ENCODE measurements at regions not wholly inside any gene's neighbourhood (a gene's known extent, or its start where the extent isn't known, plus 50 kb on each side); places are given as distances from the start of the nearest gene placed in this dataset.
"Not testable (repeated sequence)": the region's sequence is repeated elsewhere in the genome, so short reads cannot be mapped to it uniquely, and the experiment has no call there.

DNA sequence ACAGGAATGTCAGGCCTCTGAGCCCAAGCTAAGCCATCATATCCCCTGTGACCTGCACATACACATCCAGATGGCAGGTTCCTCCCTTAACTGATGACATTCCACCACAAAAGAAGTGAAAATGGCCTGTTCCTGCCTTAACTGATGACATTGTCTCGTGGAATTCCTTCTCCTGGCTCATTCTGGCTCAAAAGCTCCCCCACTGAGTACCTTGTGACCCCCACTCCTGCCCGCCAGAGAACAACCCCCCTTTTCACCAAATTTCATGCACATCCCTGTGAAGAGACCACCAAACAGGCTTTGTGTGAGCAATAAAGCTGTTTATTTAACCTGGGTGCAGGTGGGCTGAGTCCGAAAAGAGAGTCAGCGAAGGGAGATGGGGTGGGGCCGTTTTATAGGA, 447.4 kb downstream of the FGF13 start:
- intact Hi-C loops (cut with micrococcal nuclease); H3K27ac Mint-ChIP-seq; H3K9me3 Mint-ChIP-seq; H3K4me1 Mint-ChIP-seq (ENCODE audit: low read depth); H3K4me3 Mint-ChIP-seq (ENCODE audit: low read depth); DNase-seq (ENCODE audit: low spot score); H3K27me3 Mint-ChIP-seq (ENCODE audit: low read depth); H3K36me3 Mint-ChIP-seq (ENCODE audit: low read depth): not testable (repeated sequence)

- intact Hi-C loops (cut with micrococcal nuclease): no loop called here
- no peak for DNase-seq (ENCODE audit: low spot score)
- H3K27me3 Mint-ChIP-seq (ENCODE audit: low read depth): no peaks in the 10 kb centered on the region
- H3K9me3 Mint-ChIP-seq: no peaks in the 10 kb centered on the region
- no peaks in the 10 kb centered on the region for H3K36me3 Mint-ChIP-seq (ENCODE audit: low read depth)
- no peak overlapping the region for H3K4me3 Mint-ChIP-seq (ENCODE audit: low read depth)
- no peak overlapping the region for H3K27ac Mint-ChIP-seq
- H3K4me1 Mint-ChIP-seq (ENCODE audit: low read depth): no peaks in the 10 kb centered on the region
Observed at GRCh38 chrX:138270931-138271330, 440.6 kb downstream of the FGF13 start.

- H3K4me3 Mint-ChIP-seq (ENCODE audit: low read depth); H3K27ac Mint-ChIP-seq; H3K27me3 Mint-ChIP-seq (ENCODE audit: low read depth); H3K4me1 Mint-ChIP-seq (ENCODE audit: low read depth); H3K9me3 Mint-ChIP-seq; H3K36me3 Mint-ChIP-seq (ENCODE audit: low read depth); intact Hi-C loops (cut with micrococcal nuclease); DNase-seq (ENCODE audit: low spot score): not testable (repeated sequence)
Observed at GRCh38 chrX:138282598-138283150, 428.8 kb downstream of the FGF13 start.

DNA sequence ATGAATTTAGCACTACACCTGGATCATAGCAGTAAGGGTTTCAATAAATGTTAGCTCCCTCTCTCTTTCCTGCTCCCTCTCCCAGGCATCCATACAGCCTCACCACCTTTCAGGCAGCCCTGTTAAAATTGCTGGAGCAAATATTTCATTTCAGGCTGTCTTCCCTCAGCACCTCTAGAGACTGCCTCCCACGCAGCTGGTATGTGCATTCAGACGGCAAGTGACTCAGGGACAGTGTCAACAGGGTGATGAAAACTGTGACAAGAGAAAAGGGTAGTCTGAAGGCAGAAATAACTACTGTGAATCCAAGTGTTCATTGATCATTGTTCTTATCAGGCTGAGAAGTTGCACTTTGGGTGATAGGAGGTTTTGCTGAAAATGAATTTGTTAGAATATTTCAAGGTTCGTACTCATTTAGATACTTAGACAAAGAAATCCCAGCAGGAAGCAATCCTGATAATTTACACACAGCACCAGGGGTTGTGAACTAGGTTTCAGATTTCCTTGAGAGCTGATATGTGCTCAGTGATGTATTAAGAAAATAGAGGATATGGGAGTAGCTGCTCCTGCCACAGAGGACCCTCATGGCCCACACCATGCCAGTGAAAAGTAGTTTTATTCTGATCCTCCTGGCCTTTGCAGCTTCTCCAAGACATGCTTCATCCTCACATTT, 424.2 kb downstream of the FGF13 start:
- Mint-ChIP-seq H3K4me1 (ENCODE audit: low read depth) (no peaks in the 10 kb centered on the region), H3K27ac (no peak overlapping the region), H3K9me3 (no peaks in the 10 kb centered on the region), H3K4me3 (ENCODE audit: low read depth) (no peak overlapping the region), H3K36me3 (ENCODE audit: low read depth) (no peaks in the 10 kb centered on the region), H3K27me3 (ENCODE audit: low read depth) (no peaks in the 10 kb centered on the region)
- DNase-seq (ENCODE audit: low spot score): no peak
- intact Hi-C loops (cut with micrococcal nuclease): no loop called here

GRCh38 chrX:138294951-138295350, 416.6 kb downstream of the FGF13 start:
- no peak for DNase-seq (ENCODE audit: low spot score)
- no peak overlapping the region for H3K27ac Mint-ChIP-seq
- no peaks in the 10 kb centered on the region for H3K9me3 Mint-ChIP-seq
- no peak overlapping the region for H3K4me3 Mint-ChIP-seq (ENCODE audit: low read depth)
- H3K27me3 Mint-ChIP-seq (ENCODE audit: low read depth): no peaks in the 10 kb centered on the region
- intact Hi-C loops (cut with micrococcal nuclease): no loop called here
- H3K36me3 Mint-ChIP-seq (ENCODE audit: low read depth): no peaks in the 10 kb centered on the region
- H3K4me1 Mint-ChIP-seq (ENCODE audit: low read depth): no peaks in the 10 kb centered on the region

DNA sequence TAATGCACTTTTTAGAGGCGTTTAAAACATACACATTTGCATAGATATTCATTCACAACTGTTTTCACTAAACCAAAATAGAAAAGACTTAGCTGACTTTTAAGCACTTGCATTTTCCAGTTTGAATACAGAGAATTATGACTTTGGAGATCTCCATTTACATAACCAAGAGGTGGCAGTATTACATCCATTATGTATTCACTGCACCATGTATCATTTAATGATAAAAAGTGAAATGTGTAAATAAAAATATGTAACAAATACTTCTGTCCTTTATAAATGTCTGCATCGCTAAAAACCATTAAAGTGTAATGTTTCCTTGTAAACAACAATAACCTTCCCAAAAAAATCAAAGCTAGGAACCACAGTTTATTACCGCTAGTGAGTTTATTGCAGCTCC, 413.2 kb downstream of the FGF13 start:
- H3K4me1 Mint-ChIP-seq (ENCODE audit: low read depth): no peaks in the 10 kb centered on the region
- no peak overlapping the region for H3K27ac Mint-ChIP-seq
- H3K4me3 Mint-ChIP-seq (ENCODE audit: low read depth): no peak overlapping the region
- intact Hi-C loops (cut with micrococcal nuclease): no loop called here
- no peak for DNase-seq (ENCODE audit: low spot score)
- H3K36me3 Mint-ChIP-seq (ENCODE audit: low read depth): no peaks in the 10 kb centered on the region
- no peaks in the 10 kb centered on the region for H3K9me3 Mint-ChIP-seq
- H3K27me3 Mint-ChIP-seq (ENCODE audit: low read depth): no peaks in the 10 kb centered on the region

DNA sequence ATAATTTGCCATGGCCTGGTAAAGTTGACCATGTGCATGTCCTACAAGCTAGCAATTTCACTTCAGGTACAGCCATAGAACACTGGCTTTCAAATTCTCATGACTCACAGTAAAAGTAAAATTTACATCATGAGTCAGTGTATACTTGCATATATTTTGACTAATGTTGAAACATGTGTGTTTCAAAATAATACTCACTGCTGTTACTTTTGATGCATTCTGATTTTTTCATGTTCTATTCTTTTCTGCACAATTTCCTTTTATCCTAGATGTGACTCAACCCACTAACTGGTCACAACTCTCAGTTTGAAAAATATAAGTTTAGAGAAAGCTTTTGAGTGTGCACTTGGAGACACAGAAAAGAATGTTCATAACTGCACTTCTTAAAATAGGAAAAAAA, 365.7 kb downstream of the FGF13 start:
- no peak overlapping the region for H3K4me3 Mint-ChIP-seq (ENCODE audit: low read depth)
- H3K27me3 Mint-ChIP-seq (ENCODE audit: low read depth): no peaks in the 10 kb centered on the region
- DNase-seq (ENCODE audit: low spot score): no peak
- intact Hi-C loops (cut with micrococcal nuclease): no loop called here
- no peaks in the 10 kb centered on the region for H3K9me3 Mint-ChIP-seq
- no peak overlapping the region for H3K27ac Mint-ChIP-seq
- no peaks in the 10 kb centered on the region for H3K4me1 Mint-ChIP-seq (ENCODE audit: low read depth)
- H3K36me3 Mint-ChIP-seq (ENCODE audit: low read depth): no peaks in the 10 kb centered on the region

DNA sequence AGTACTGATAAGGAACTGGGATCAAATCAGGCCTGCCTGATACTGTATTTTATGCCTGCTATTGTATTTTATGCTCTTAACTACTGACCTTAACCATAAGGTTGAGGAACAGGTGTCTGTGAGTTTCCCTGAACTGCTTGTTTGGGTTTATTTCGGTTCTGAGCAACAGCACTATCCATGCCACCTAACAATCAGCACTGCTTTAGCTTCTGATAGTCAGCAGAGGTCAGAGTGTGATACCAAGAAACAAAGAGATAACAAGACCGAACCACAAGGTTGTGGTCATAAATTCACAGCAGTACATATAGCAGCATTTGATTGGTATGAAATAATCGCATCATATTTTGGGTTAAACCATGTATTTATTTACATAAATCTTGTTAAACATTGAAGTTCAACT, 362.2 kb downstream of the FGF13 start:
- Mint-ChIP-seq H3K27ac (no peak overlapping the region), H3K27me3 (ENCODE audit: low read depth) (no peaks in the 10 kb centered on the region), H3K9me3 (no peaks in the 10 kb centered on the region), H3K4me3 (ENCODE audit: low read depth) (no peak overlapping the region), H3K36me3 (ENCODE audit: low read depth) (no peaks in the 10 kb centered on the region), H3K4me1 (ENCODE audit: low read depth) (no peaks in the 10 kb centered on the region)
- intact Hi-C loops (cut with micrococcal nuclease): no loop called here
- no peak for DNase-seq (ENCODE audit: low spot score)

DNA sequence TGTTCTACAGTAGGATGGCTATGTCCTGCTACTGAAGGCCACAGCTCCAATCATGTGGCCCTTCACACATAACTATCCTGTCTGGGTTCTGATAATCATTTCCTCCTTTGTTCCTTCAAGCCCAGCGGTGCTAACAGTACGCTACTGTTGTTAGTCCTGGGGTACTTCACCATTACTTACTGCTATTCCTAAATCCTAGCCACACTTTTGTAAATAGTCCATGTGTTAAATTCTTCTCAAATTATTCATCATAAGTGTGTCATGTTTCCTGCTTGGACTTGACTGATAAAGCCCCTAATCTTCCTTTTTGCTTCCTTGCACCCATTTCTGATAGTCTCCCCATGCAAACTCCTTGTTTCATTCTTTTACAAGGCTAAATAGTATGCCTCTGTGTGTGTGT, 332.6 kb downstream of the FGF13 start:
- Mint-ChIP-seq H3K9me3 (no peaks in the 10 kb centered on the region), H3K36me3 (ENCODE audit: low read depth) (no peaks in the 10 kb centered on the region), H3K27ac (no peak overlapping the region), H3K4me3 (ENCODE audit: low read depth) (no peak overlapping the region), H3K27me3 (ENCODE audit: low read depth) (no peaks in the 10 kb centered on the region), H3K4me1 (ENCODE audit: low read depth) (no peaks in the 10 kb centered on the region)
- DNase-seq (ENCODE audit: low spot score): no peak
- intact Hi-C loops (cut with micrococcal nuclease): no loop called here

DNA sequence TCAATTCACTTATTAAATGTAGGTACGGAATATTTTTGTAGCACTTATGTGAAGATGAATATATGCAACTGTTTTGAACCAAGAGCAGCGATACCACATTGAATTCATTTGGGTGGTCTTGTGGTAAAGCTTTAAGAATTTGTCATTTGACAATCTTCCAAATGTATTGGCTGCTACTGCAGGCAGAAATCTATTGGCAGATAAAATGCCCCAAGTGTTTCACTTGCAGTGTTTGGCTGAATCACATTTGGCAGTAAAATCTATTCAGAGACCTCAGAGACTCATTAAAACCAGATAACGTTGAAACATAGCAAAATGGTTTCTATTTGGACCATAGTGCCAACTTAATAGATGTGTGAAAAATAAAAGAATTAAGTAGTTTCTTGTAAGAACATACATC, 303.4 kb downstream of the FGF13 start:
- Mint-ChIP-seq H3K9me3 (no peaks in the 10 kb centered on the region), H3K36me3 (ENCODE audit: low read depth) (no peaks in the 10 kb centered on the region), H3K27ac (no peak overlapping the region), H3K4me3 (ENCODE audit: low read depth) (no peak overlapping the region), H3K4me1 (ENCODE audit: low read depth) (no peaks in the 10 kb centered on the region), H3K27me3 (ENCODE audit: low read depth) (no peaks in the 10 kb centered on the region)
- DNase-seq (ENCODE audit: low spot score): no peak
- intact Hi-C loops (cut with micrococcal nuclease): no loop called here

DNA sequence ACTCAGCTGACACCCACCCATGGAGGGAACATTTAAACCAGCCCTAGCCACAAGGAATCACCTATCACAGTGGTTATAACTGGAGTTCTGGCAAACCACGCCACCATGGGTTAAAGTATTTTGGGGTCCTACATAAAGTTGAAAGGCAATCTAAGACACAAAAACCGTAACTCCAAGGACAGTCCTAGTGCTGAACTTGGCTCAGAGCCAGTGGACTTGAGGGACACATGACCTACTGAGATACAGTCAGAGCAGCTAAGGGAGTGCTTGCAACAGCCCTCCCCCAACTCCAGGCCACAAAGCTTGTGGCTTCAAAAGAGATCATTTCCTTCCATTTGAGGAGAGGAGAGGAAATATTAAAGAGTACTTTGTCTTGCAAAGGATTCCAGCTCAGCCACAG, 300.5 kb downstream of the FGF13 start:
- intact Hi-C loops (cut with micrococcal nuclease): no loop called here
- no peak for DNase-seq (ENCODE audit: low spot score)
- H3K4me1 Mint-ChIP-seq (ENCODE audit: low read depth): no peaks in the 10 kb centered on the region
- H3K36me3 Mint-ChIP-seq (ENCODE audit: low read depth): no peaks in the 10 kb centered on the region
- no peaks in the 10 kb centered on the region for H3K27me3 Mint-ChIP-seq (ENCODE audit: low read depth)
- no peak overlapping the region for H3K27ac Mint-ChIP-seq
- no peaks in the 10 kb centered on the region for H3K9me3 Mint-ChIP-seq
- H3K4me3 Mint-ChIP-seq (ENCODE audit: low read depth): no peak overlapping the region
